ENCODE measurements at regions not wholly inside any gene's neighbourhood (a gene's known extent, or its start where the extent isn't known, plus 50 kb on each side); places are given as distances from the start of the nearest gene placed in this dataset.

- H3K27me3 ChIP-seq (ENCODE audit: control insufficient read depth, insufficient read depth, low read length) = no peaks in the 10 kb centered on the region
- no peak for DNase-seq
- H3K4me3 ChIP-seq (ENCODE audit: insufficient read depth, low read depth, low read length) = no peak overlapping the region
- no peaks in the 10 kb centered on the region for H3K36me3 ChIP-seq (replicated peaks; ENCODE audit: control insufficient read depth, insufficient read depth, low read length)
These were observed 248.3 kb upstream of the PCDH7 start for GRCh38 chr4:30471861-30472260.

- DNase-seq = no peak
- no peak overlapping the region for H3K4me3 ChIP-seq (ENCODE audit: insufficient read depth, low read depth, low read length)
- no peaks in the 10 kb centered on the region for H3K36me3 ChIP-seq (replicated peaks; ENCODE audit: control insufficient read depth, insufficient read depth, low read length)
These were observed 246.9 kb upstream of the PCDH7 start for GRCh38 chr4:30473225-30473624.

GRCh38 chr4:30495251-30495650 is 224.9 kb upstream of the PCDH7 start:
- no peak for DNase-seq
- Histone ChIP-seq H3K36me3 (replicated peaks; ENCODE audit: control insufficient read depth, insufficient read depth, low read length) (no peaks in the 10 kb centered on the region), H3K27me3 (ENCODE audit: control insufficient read depth, insufficient read depth, low read length) (no peaks in the 10 kb centered on the region), H3K4me3 (ENCODE audit: insufficient read depth, low read depth, low read length) (no peak overlapping the region)

More at GRCh38 chr4:30473225-30473624, 246.9 kb upstream of the PCDH7 start:
- no peaks in the 10 kb centered on the region for H3K27me3 ChIP-seq (ENCODE audit: control insufficient read depth, insufficient read depth, low read length)

GRCh38 chr4:30495651-30496310 is 224.4 kb upstream of the PCDH7 start:
- no peak for DNase-seq
- Histone ChIP-seq H3K4me3 (ENCODE audit: insufficient read depth, low read depth, low read length) (no peak overlapping the region), H3K27me3 (ENCODE audit: control insufficient read depth, insufficient read depth, low read length) (no peaks in the 10 kb centered on the region), H3K36me3 (replicated peaks; ENCODE audit: control insufficient read depth, insufficient read depth, low read length) (no peaks in the 10 kb centered on the region)

- Histone ChIP-seq H3K4me3 (ENCODE audit: insufficient read depth, low read depth, low read length) (no peak overlapping the region), H3K27me3 (ENCODE audit: control insufficient read depth, insufficient read depth, low read length) (no peaks in the 10 kb centered on the region), H3K36me3 (replicated peaks; ENCODE audit: control insufficient read depth, insufficient read depth, low read length) (no peaks in the 10 kb centered on the region)
- peak; percentile 1 for DNase-seq
These were observed 208.4 kb upstream of the PCDH7 start for GRCh38 chr4:30511751-30512150.

- no peaks in the 10 kb centered on the region for H3K27me3 ChIP-seq (ENCODE audit: control insufficient read depth, insufficient read depth, low read length)
- no peak overlapping the region for H3K4me3 ChIP-seq (ENCODE audit: insufficient read depth, low read depth, low read length)
- H3K36me3 ChIP-seq (replicated peaks; ENCODE audit: control insufficient read depth, insufficient read depth, low read length) = no peaks in the 10 kb centered on the region
- no peak for DNase-seq
These were observed 202.0 kb upstream of the PCDH7 start for GRCh38 chr4:30518211-30518610.

GRCh38 chr4:30525662-30526315 is 194.4 kb upstream of the PCDH7 start:
- no peaks in the 10 kb centered on the region for H3K27me3 ChIP-seq (ENCODE audit: control insufficient read depth, insufficient read depth, low read length)
- H3K4me3 ChIP-seq (ENCODE audit: insufficient read depth, low read depth, low read length) = no peak overlapping the region
- DNase-seq = no peak
- H3K36me3 ChIP-seq (replicated peaks; ENCODE audit: control insufficient read depth, insufficient read depth, low read length) = no peaks in the 10 kb centered on the region; the same call in 1 of the 2 replicates

- DNase-seq = no peak
- no peaks in the 10 kb centered on the region for H3K36me3 ChIP-seq (replicated peaks; ENCODE audit: control insufficient read depth, insufficient read depth, low read length)
- no peak overlapping the region for H3K4me3 ChIP-seq (ENCODE audit: insufficient read depth, low read depth, low read length)
- H3K27me3 ChIP-seq (ENCODE audit: control insufficient read depth, insufficient read depth, low read length) = no peaks in the 10 kb centered on the region
These were observed 184.9 kb upstream of the PCDH7 start for GRCh38 chr4:30535255-30535654.

GRCh38 chr4:30536231-30536630 is 183.9 kb upstream of the PCDH7 start:
- H3K36me3 ChIP-seq (replicated peaks; ENCODE audit: control insufficient read depth, insufficient read depth, low read length) = no peaks in the 10 kb centered on the region
- DNase-seq = no peak
- H3K27me3 ChIP-seq (ENCODE audit: control insufficient read depth, insufficient read depth, low read length) = no peaks in the 10 kb centered on the region
- H3K4me3 ChIP-seq (ENCODE audit: insufficient read depth, low read depth, low read length) = no peak overlapping the region

- DNase-seq = no peak
- no peaks in the 10 kb centered on the region for H3K27me3 ChIP-seq (ENCODE audit: control insufficient read depth, insufficient read depth, low read length)
- no peak overlapping the region for H3K4me3 ChIP-seq (ENCODE audit: insufficient read depth, low read depth, low read length)
- H3K36me3 ChIP-seq (replicated peaks; ENCODE audit: control insufficient read depth, insufficient read depth, low read length) = no peaks in the 10 kb centered on the region
These were observed 182.7 kb upstream of the PCDH7 start for GRCh38 chr4:30537456-30537855.

GRCh38 chr4:30538794-30539193 is 181.4 kb upstream of the PCDH7 start:
- no peak for DNase-seq
- Histone ChIP-seq H3K27me3 (ENCODE audit: control insufficient read depth, insufficient read depth, low read length) (no peaks in the 10 kb centered on the region), H3K36me3 (replicated peaks; ENCODE audit: control insufficient read depth, insufficient read depth, low read length) (no peaks in the 10 kb centered on the region), H3K4me3 (ENCODE audit: insufficient read depth, low read depth, low read length) (no peak overlapping the region)

- no peaks in the 10 kb centered on the region for H3K36me3 ChIP-seq (replicated peaks; ENCODE audit: control insufficient read depth, insufficient read depth, low read length)
- no peaks in the 10 kb centered on the region for H3K27me3 ChIP-seq (ENCODE audit: control insufficient read depth, insufficient read depth, low read length)
- H3K4me3 ChIP-seq (ENCODE audit: insufficient read depth, low read depth, low read length) = no peak overlapping the region
- peak; percentile 1 for DNase-seq
These were observed 177.1 kb upstream of the PCDH7 start for GRCh38 chr4:30543057-30543456.

GRCh38 chr4:30553151-30553550 is 167.0 kb upstream of the PCDH7 start:
- no peaks in the 10 kb centered on the region for H3K27me3 ChIP-seq (ENCODE audit: control insufficient read depth, insufficient read depth, low read length)
- no peak for DNase-seq
- no peak overlapping the region for H3K4me3 ChIP-seq (ENCODE audit: insufficient read depth, low read depth, low read length)
- no peaks in the 10 kb centered on the region for H3K36me3 ChIP-seq (replicated peaks; ENCODE audit: control insufficient read depth, insufficient read depth, low read length)

- DNase-seq = no peak
- Histone ChIP-seq H3K4me3 (ENCODE audit: insufficient read depth, low read depth, low read length) (no peak overlapping the region), H3K36me3 (replicated peaks; ENCODE audit: control insufficient read depth, insufficient read depth, low read length) (no peaks in the 10 kb centered on the region), H3K27me3 (ENCODE audit: control insufficient read depth, insufficient read depth, low read length) (no peaks in the 10 kb centered on the region)
These were observed 166.5 kb upstream of the PCDH7 start for GRCh38 chr4:30553706-30554105.

- H3K27me3 ChIP-seq (ENCODE audit: control insufficient read depth, insufficient read depth, low read length) = no peaks in the 10 kb centered on the region
- no peaks in the 10 kb centered on the region for H3K36me3 ChIP-seq (replicated peaks; ENCODE audit: control insufficient read depth, insufficient read depth, low read length)
- H3K4me3 ChIP-seq (ENCODE audit: insufficient read depth, low read depth, low read length) = no peak overlapping the region
- DNase-seq = no peak
These were observed 164.4 kb upstream of the PCDH7 start for GRCh38 chr4:30555775-30556174.
